C4-2B (cell line): ENCODE measurements at regions not wholly inside any gene's neighbourhood (a gene's known extent, or its start where the extent isn't known, plus 50 kb on each side); places are given as distances from the start of the nearest gene placed in this dataset.

ENCODE experiments used
- H3K27ac ChIP-seq: fragments of 450-650 bp; 2 replicates; pipeline ENCODE4 v1.5.1; 2017
- CTCF ChIP-seq: fragments of 450-650 bp; conservative IDR thresholded peaks from 2 replicates; pipeline ENCODE4 v1.5.1; 2017; ENCODE audit warnings: mild to moderate bottlenecking
- ZFX ChIP-seq: fragments of 450-650 bp; IDR thresholded peaks from 2 replicates; pipeline ENCODE4 v1.6.1; 2017

- H3K27ac ChIP-seq: no peak overlapping the region
- TF ChIP-seq ZFX (no peak), CTCF (no peak)
Measured at GRCh38 chr15:61545763-61546162, 316.7 kb upstream of the RORA start.

GRCh38 chr15:61541516-61541915 lies 312.4 kb upstream of the RORA start:
- no peak for TF ChIP-seq ZFX
- TF ChIP-seq CTCF: no peak
- no peak overlapping the region for H3K27ac ChIP-seq

- no peak for TF ChIP-seq ZFX
- TF ChIP-seq CTCF: no peak
- H3K27ac ChIP-seq: no peak overlapping the region
Measured at GRCh38 chr15:61537337-61537736, 308.2 kb upstream of the RORA start.

GRCh38 chr15:61534986-61535385 lies 305.9 kb upstream of the RORA start:
- no peak overlapping the region for H3K27ac ChIP-seq
- no peak for TF ChIP-seq CTCF
- TF ChIP-seq ZFX: no peak

- TF ChIP-seq CTCF (peak; percentile 15), ZFX (no peak)
- no peak overlapping the region for H3K27ac ChIP-seq
Measured at GRCh38 chr15:61530769-61531168, 301.7 kb upstream of the RORA start.

GRCh38 chr15:61528581-61528910 lies 299.4 kb upstream of the RORA start:
- TF ChIP-seq ZFX (no peak), CTCF (no peak)
- no peak overlapping the region for H3K27ac ChIP-seq

- no peak overlapping the region for H3K27ac ChIP-seq
- TF ChIP-seq CTCF (no peak), ZFX (no peak)
Measured at GRCh38 chr15:61527836-61528580, 298.9 kb upstream of the RORA start.
